Natural killer cell (primary cell): ENCODE measurements at regions not wholly inside any gene's neighbourhood (a gene's known extent, or its start where the extent isn't known, plus 50 kb on each side); places are given as distances from the start of the nearest gene placed in this dataset.

Experiments used
- ATAC-seq, 3 donors: fragments of 150-1000 bp in 2 of 3; fragments of 200-7000 bp in 1 of 3; cut with Tn5 transposase; 1 replicate in 1 of 3; 2 replicates in 2 of 3; pipeline ENCODE4 v1.10.0; 2021; ENCODE audit warnings: mild to moderate bottlenecking in 2 of 3, moderate library complexity in 2 of 3
- DNase-seq, 2 donors: peaks; one replicate each; pipeline versions ENCODE4 v3.0.0 to v3.0.0-alpha.2; 2013 to 2021; ENCODE audit warnings: mixed read lengths in 1 of 2
- H3K27ac ChIP-seq: one replicate; pipeline ENCODE4 v1.5.1; 2013; ENCODE audit warnings: mild to moderate bottlenecking, low read length
- H3K27me3 ChIP-seq: one replicate; pipeline ENCODE4 v1.6.1; 2013; ENCODE audit warnings: low read length; ENCODE audit not compliant: control insufficient read depth, insufficient read depth
- H3K36me3 ChIP-seq: one replicate; pipeline ENCODE4 v1.6.1; 2013; ENCODE audit warnings: low read length; ENCODE audit not compliant: control insufficient read depth, insufficient read depth
- H3K4me1 ChIP-seq: one replicate; pipeline ENCODE4 v1.6.1; 2013; ENCODE audit warnings: low read length; ENCODE audit not compliant: control insufficient read depth, insufficient read depth
- H3K4me3 ChIP-seq: one replicate; pipeline ENCODE4 v1.5.1; 2013; ENCODE audit warnings: low read length
- H3K9me3 ChIP-seq: one replicate; pipeline ENCODE4 v1.6.1; 2013; ENCODE audit warnings: low read length; ENCODE audit not compliant: control insufficient read depth, insufficient read depth
- H3K27ac Mint-ChIP-seq, 2 donors: one replicate each; pipeline ENCODE4 v1.8.0; 2022; ENCODE audit warnings: mild to moderate bottlenecking in 2 of 2, mixed read lengths in 2 of 2, moderate library complexity in 1 of 2
- H3K27me3 Mint-ChIP-seq, 2 donors: one replicate each; pipeline ENCODE4 v1.8.0; 2022; ENCODE audit warnings: low read depth in 2 of 2, mixed read lengths in 2 of 2
- H3K36me3 Mint-ChIP-seq: one replicate; pipeline ENCODE4 v1.8.0; 2022; ENCODE audit warnings: mixed read lengths
- H3K4me1 Mint-ChIP-seq, 2 donors: one replicate each; pipeline ENCODE4 v1.8.0; 2022; ENCODE audit warnings: mixed read lengths in 2 of 2
- H3K4me3 Mint-ChIP-seq: one replicate; pipeline ENCODE4 v1.8.0; 2022; ENCODE audit warnings: mild to moderate bottlenecking, moderate library complexity, mixed read lengths
- H3K9me3 Mint-ChIP-seq, 2 donors: one replicate each; pipeline ENCODE4 v1.8.0; 2022; ENCODE audit warnings: mixed read lengths in 2 of 2
- CTCF ChIP-seq: fragments of 200-600 bp; IDR thresholded peaks from one replicate; pipeline ENCODE4 v1.8.0; 2022; ENCODE audit warnings: antibody characterized with exemption
- WGBS: methylation state at CpG from one replicate; pipeline ENCODE4 v1.1.7; 2013; ENCODE audit warnings: missing lambda C conversion rate; ENCODE audit not compliant: insufficient coverage; 5-methylcytosine and 5-hydroxymethylcytosine counted together
- intact Hi-C: fragments of 100-400 bp; cut with micrococcal nuclease; formaldehyde crosslinking; loops from one replicate; pipeline ENCODE4 v1.14.2; 2022

GRCh38 chr2:10204326-10205161 is 82.0 kb downstream of the RRM2 start:
- no peaks in the 10 kb centered on the region for H3K4me1 Mint-ChIP-seq
- no peak overlapping the region for H3K4me3 Mint-ChIP-seq
- ATAC-seq: no peak
- Histone ChIP-seq H3K27me3 (no peaks in the 10 kb centered on the region), H3K27ac (no peak overlapping the region), H3K36me3 (no peaks in the 10 kb centered on the region), H3K9me3 (no peaks in the 10 kb centered on the region), H3K4me3 (no peak overlapping the region), H3K4me1 (no peaks in the 10 kb centered on the region)
- no peaks in the 10 kb centered on the region for H3K27me3 Mint-ChIP-seq
- intact Hi-C loops: no loop called here
- no peak for DNase-seq
- no peaks in the 10 kb centered on the region for H3K9me3 Mint-ChIP-seq
- no peaks in the 10 kb centered on the region for H3K36me3 Mint-ChIP-seq
- no peak for TF ChIP-seq CTCF
- H3K27ac Mint-ChIP-seq: no peak overlapping the region
- WGBS: 87% methylated on average over 25 of the region's 25 CpGs

GRCh38 chr2:10205162-10205475 is 82.6 kb downstream of the RRM2 start:
- WGBS: 98% methylated on average over 9 of the region's 9 CpGs
- Histone ChIP-seq H3K9me3 (no peaks in the 10 kb centered on the region), H3K27me3 (no peaks in the 10 kb centered on the region), H3K4me3 (no peak overlapping the region), H3K36me3 (no peaks in the 10 kb centered on the region), H3K4me1 (no peaks in the 10 kb centered on the region), H3K27ac (no peak overlapping the region)
- H3K9me3 Mint-ChIP-seq: no peaks in the 10 kb centered on the region
- no peak for ATAC-seq
- H3K36me3 Mint-ChIP-seq: no peaks in the 10 kb centered on the region
- intact Hi-C loops: no loop called here
- H3K27ac Mint-ChIP-seq: no peak overlapping the region
- H3K4me1 Mint-ChIP-seq: no peaks in the 10 kb centered on the region
- no peak overlapping the region for H3K4me3 Mint-ChIP-seq
- H3K27me3 Mint-ChIP-seq: no peaks in the 10 kb centered on the region
- TF ChIP-seq CTCF: no peak
- DNase-seq: no peak

- WGBS: 98% methylated on average over 5 of the region's 5 CpGs
- Mint-ChIP-seq H3K27ac (no peak overlapping the region), H3K36me3 (no peaks in the 10 kb centered on the region), H3K9me3 (no peaks in the 10 kb centered on the region), H3K27me3 (no peaks in the 10 kb centered on the region), H3K4me3 (no peak overlapping the region), H3K4me1 (no peaks in the 10 kb centered on the region)
- TF ChIP-seq CTCF: no peak
- Histone ChIP-seq H3K27me3 (no peaks in the 10 kb centered on the region), H3K9me3 (no peaks in the 10 kb centered on the region), H3K4me1 (no peaks in the 10 kb centered on the region), H3K36me3 (no peaks in the 10 kb centered on the region), H3K4me3 (no peak overlapping the region), H3K27ac (no peak overlapping the region)
- no peak for DNase-seq
- intact Hi-C loops: no loop called here
- ATAC-seq: no peak
Observed at GRCh38 chr2:10208736-10209135, 86.2 kb downstream of the RRM2 start.

GRCh38 chr2:10209406-10209935 is 86.9 kb downstream of the RRM2 start:
- 95% methylated on average over 15 of the region's 15 CpGs for WGBS
- Mint-ChIP-seq H3K9me3 (no peaks in the 10 kb centered on the region), H3K4me3 (no peak overlapping the region), H3K27me3 (no peaks in the 10 kb centered on the region), H3K36me3 (no peaks in the 10 kb centered on the region), H3K27ac (no peak overlapping the region), H3K4me1 (no peaks in the 10 kb centered on the region)
- DNase-seq: no peak
- no peaks in the 10 kb centered on the region for H3K27me3 ChIP-seq
- no peak overlapping the region for H3K27ac ChIP-seq
- H3K4me1 ChIP-seq: no peaks in the 10 kb centered on the region
- H3K9me3 ChIP-seq: no peaks in the 10 kb centered on the region
- no peak for ATAC-seq
- TF ChIP-seq CTCF: no peak
- H3K4me3 ChIP-seq: no peak overlapping the region
- H3K36me3 ChIP-seq: no peaks in the 10 kb centered on the region
- intact Hi-C loops: no loop called here
